Activated gamma-delta T cell treated with Interleukin-2 at 50 U/mL for 16 hours (primary cell): ENCODE measurements at regions not wholly inside any gene's neighbourhood (a gene's known extent, or its start where the extent isn't known, plus 50 kb on each side); places are given as distances from the start of the nearest gene placed in this dataset.
"Not testable (repeated sequence)": the region's sequence is repeated elsewhere in the genome, so short reads cannot be mapped to it uniquely, and the experiment has no call there.

Experiments
- DNase-seq: peaks from one replicate; pipeline ENCODE4 v3.0.0-alpha.2; 2020

DNA sequence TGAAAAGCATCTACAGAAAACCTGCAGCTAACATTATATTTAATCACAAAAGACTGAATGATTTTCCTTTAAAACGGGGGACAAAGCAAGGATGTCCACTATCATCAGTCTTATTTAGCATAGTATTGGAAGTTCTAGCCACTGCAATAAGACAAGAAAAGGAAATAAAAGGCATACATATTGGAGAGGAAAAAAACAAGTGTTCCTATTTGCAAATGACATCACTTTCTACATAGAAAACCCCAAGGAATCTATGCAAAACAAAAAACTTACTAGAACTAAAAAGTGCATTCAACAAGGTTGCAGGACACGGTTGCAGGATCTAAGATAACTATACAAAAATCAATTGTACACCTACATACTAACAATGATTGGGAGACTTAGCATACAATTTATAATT, 101.6 kb upstream of the MEF2A start:
- no peak for DNase-seq

DNA sequence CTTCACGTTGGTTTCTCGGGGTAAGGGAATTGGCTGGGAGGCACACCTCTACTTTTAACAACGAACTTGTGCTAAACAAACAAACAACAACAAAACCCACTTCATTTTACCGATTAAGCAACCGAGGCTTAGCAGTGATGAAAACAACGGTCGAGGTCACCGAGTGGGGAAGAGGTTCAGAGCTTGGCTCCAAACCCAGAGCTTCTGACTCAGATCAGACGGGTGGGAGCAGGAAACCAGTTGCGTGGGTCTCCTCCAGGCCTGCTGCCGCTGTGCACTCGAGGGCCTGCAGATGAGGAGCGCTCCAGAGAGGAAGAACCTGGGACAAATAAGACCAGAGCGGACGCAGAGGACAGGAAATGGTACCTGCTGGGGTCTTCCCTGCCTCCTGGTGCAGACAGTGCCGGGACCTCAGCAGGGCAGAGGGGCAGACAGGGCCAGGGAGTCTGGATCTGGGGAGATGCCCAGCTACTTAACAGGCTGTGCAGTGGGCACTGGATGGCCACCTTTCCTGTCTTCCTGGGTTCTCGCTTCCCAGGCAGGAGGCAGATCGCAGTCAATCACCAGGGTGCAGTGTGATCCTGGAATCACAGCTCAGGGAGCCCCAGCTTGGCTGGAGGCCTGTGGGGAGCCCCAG, 99.0 kb upstream of the MEF2A start:
- DNase-seq, result no peak

DNA sequence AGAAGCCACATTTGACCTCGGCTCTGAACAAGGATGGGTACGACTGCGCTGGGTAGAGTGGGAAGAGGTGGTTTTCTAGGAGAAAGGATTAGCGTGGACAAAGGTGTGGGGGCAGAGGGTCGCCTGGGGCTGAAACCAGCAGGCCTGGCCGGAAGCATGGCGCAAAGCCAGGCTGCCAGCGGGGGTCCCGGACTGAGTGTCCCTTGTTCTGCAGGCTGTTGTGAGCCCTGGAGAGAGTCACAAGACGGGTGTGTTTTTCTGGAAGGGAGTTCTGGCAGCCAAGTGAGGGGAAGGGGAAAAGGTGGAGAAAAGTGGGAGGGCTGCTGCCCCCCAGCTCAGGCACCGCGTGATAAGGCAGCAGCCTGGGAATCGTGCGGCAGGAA, 98.5 kb upstream of the MEF2A start:
- no peak for DNase-seq

DNA sequence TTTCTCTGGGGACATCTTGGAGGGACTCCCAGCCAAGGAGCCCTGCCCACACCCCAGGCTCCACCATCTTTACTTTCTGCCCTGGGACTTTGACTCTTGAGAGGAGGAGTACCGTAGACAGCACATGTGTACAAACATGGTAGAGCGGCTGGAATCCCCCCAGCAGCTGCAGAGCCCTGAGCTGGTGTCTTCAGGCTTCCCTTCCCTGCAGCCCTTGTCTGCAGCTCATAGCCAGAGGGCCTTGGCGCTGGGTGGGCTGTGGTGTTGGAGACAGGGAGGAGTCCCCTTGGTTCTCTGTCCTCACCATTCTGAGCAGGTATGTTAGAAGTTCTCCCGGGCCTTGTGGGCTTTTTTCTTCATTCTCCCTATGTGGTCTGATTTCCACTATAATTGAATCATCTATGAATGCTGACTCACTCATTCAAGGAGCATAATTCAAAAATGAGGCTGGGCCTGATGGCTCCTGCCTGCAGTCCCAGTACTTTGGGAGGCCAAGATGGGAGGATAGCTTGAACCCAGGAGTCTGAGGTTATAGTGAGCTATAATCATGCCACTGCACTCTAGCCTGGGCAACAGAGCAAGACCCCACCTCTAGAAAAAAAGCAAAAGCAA, 97.8 kb upstream of the MEF2A start:
- no peak for DNase-seq

DNA sequence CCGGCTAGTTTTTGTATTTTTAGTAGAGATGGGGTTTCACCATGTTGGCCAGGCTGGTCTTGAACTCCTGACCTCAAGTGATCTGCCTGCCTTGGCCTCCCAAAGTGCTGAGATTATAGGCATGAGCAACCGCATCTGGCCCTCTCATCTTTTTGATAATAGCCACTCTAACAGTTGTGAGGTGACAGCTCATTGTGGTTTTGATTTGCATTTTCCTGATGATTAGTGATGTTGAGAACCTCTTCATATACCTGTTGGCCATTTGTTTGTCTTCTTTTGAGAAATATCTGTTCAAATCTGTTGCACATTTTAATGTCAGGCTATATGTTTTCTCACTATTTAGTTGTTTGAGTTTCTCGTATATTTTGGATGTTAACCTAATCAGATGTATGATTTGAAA, 95.6 kb upstream of the MEF2A start:
- not testable (repeated sequence) for DNase-seq

DNA sequence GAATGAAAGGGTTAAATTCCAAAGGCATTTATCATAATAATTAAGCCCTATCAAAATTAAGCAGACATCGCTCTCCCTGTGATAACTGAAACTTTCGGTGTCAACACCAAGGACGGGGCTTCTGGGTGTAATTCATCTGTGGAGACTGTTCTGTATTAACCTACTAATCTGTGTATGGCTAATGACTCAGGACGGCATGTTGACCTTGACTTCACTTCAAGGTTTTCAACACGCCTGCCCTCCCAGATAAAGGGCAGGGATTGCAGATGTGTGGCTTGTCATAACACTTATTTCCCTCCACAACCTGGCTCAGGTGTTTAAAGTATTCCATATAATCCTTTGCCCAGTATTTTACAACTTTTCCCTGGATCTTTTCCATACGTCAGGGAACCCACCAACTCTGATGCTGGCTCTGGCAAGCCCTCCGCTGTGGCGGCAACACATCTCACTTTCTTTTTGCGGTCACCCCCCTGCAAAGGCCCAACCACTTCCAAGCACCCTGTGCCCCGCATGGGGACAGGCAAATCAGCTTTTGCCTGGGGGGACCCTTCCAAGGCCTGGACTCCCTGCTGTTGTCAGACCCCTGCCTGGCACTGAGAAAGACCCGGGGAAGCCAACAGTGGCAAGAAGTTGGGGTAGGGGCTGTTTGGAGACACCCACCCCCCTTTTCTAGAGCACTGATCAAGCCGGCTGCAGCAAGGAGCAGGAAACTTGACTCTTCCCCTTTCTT, 93.2 kb upstream of the MEF2A start:
- no peak for DNase-seq

DNA sequence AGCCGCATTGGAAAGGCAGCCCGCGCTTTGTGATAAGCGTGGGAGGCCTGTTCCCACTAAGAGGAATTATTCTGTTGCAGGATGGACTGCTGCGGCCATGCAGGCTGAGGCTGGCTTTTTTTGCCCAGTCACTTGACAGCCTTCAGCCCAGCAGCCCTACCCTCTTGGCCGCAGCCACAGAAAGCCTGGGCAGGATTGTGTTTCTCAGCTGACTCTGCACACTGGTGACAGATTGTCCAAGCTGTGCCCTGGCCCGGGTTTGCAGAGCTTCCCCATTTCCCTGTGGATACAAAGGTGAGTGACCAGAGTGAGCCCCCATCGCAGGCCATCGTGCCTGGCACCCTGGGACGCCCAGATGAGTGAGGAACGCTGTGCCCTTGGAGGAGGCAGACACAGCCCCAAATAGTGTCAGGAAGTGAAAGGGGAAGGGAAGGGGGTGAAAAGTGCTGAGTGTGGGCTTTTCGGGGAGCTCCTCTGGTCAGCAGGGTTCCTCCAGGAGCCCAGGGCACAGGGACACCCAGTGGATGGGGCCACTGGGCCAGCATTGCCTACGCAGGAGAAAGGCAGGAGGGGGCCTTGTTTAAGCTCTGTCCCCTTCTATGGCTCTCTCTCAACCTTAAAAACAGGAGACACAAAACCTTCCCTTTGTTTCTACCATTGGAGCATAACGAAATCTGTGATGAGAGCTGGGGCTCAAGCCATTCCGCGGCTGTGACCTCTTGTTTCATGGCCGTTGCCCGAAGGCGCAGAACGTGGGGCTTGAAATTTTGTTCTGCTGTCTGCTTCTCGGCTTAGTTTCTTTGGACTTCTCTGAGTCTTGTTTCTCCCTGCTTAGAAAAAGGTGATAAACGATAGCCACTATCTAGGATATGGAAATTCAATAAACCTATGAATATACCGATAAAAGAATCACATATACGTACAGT, 91.5 kb upstream of the MEF2A start:
- no peak for DNase-seq

DNA sequence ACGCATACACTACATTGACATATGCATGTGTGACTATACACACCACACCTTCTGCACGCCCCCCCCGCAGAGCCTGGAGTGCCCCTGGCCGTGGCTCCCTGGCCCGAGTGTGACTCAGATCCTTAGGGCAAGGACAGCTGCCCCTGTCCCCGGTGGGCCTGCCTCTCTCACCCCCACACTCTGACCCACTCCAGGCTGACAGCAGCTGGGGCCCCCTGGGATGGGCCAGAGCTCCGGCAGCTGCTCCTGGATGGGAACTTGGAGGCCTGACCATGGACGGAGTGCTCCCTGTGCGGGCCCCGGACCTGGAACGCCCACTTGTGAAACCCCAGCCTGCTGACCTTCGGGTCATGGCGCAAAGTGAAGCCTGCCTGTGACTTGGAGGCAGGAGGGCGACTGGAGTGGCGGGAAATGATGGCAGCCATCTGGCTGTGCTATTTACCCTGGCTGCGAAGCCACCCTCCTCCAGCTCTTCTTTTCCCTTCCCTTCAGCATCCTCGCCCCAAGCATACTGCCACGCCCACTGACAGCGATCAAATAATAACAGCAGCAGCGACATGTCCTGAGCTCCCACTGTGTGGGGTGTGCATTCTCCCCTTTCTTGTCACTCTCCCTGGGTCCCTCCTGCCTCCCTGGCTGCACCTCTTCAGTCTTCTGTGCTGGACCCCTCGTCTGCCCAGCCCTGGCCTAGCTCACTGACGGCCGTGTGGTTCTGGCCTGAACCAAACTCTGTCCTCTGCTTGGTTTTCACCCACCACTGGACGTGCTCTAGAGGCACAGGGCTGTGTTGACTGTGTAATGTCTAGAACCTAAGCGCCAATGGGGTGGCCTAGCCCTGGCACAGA, 90.7 kb upstream of the MEF2A start:
- DNase-seq, result no peak

DNA sequence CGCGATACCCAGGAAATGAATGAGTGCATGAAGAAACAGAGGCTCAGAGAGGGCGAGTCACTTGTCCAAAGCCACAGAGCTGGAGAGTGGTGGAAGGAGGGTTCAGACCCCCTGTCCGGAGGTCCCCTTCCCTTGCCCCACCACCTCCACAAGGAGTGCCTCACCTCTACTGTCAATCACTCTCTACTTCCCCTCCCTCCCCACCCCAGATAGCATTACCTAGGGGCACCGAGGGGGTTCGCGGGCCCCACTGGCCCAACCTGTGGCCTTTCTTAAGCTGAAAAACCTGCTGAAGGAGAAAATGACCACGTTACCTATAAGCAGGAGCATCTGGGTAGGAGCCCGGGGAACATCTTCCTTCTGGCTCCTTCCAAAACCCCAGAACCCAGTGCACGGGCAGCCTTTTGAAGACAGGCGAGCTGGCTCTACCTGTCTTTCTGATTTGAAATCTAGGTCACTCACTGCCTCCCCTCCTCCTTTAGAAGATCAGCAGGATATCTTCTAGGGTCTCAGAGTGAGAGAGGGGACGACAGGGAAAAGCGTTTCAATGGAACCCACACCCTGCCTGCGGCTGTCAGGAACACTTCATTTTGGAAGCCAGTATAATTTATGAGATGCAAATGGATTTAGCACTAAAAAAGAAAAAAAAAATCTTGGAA, 89.9 kb upstream of the MEF2A start:
- no peak for DNase-seq

DNA sequence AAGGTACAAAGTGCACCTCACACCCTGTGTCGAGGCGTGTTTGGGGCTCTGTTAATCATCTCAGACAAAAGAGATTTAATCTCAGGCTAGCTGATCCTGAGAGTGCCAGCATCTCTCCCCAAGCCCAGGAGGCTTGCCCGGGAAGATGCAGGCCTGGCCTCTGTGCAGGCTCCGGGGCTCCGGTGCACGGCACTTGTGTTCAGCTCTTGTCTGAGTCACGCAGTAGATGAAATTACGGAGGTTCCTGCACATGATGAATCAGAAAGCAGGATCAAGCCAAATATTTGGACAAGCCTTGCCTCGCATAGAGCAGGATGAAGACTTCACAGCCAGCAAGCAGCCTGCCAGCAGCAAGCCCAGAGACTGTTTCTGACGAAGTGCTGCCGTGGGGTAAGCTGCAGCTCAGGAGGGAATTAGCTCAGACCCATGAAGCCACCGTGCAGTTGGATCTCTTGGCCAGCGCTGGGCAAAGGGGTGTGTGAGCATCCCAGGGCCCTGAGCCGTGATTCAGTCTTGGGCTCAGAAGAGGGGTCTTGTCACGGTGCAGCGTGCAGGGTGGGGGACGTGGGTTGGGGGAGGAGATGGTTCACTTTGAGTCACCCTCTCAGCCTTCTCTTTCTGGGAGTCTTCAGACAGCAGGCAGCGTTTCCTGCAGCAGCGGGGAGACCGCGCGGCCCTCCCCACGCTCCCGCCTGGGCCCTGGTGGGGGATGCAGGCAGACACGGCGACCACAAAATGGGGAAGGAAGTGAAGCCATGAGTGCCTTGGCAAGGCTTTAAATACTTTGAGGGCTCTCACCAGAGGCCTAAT, 89.2 kb upstream of the MEF2A start:
- DNase-seq, result peak; percentile 31

DNA sequence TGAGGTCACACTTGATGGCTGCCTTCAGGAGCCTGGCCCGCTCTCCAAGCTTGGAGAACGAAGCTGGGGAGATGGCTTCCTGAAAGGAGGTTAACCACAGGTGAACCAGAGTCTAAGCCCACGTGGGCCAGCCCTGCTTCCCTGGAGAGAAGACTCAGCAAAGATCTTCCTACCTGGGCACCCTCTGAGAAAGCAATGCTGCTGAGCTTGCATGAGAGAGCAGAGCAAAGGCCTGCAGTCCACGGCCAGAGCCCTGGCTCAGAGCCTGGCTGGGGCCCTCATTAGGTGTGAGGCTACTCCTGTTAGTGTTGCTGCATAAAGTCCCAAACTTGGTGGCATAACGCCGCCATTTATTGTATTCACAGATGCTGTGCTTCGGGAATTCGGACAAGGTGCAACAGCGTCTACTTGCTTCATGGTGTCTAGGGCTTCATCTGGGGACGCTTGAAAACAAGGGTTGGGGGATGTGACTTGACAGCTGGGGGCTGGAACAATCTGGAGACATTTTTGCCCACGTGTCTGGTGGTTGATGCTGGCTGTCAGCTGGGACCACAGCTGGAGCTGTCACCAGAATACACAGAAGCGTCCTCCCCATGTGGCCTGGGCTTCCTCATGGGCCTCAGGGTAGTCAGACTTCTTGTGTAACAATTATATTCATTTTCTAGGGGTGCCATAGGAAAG, 87.9 kb upstream of the MEF2A start:
- no peak for DNase-seq

DNA sequence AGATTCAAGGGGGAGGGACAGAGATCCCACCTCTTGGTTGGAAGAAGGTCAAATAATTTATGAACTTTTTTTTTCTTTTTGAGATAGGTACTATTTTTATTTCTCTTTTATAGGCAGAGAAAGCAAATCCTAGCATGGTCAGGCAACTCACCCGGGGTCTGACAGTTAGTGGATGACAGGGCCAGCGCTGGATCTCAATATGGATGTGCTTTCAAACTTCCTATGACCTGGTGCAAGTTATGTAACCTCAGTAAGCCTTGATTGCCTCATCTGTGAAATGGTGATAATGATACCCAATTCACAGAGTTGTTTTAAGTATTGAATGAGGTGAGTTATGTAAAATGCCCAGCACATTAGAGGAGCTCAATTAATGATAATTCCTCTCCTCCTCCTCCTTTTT, 86.8 kb upstream of the MEF2A start:
- DNase-seq, result no peak

DNA sequence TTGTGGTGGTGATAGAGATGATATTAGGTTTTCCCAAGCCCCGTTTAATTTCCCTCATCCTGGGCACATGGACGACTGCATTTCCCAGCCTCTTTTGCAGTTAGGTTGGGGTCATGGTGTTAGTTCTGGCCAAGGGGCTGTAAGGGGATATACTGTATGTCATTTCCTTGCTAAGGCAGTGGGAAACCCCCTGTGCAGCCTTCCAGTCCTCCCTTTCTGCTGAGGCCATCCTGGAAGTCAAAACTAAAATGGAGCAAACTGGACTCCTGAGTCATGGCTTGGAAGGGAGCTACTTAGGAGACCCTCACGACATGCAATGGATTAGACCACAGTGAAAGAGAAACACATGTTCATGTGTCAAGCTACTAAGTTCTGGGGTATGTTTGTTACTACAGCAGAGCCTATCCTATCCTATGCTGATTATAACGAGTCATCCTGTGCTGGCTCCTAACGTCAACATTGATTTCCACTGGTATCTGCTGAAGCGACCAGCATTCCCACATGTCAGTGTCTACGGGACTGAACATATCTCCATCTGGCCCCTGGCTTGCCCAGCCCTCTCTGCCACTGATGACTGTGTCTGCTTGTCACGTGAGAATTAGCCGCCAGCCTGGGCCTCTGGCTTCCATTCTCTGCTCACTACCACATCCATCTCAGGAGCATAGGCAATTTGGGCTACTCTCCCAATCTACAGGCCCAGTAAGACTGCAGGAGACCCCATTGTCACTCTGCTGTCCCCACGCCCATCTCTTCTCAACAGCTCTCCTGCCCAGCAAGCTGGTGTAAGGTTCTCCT, 85.6 kb upstream of the MEF2A start:
- no peak for DNase-seq

DNA sequence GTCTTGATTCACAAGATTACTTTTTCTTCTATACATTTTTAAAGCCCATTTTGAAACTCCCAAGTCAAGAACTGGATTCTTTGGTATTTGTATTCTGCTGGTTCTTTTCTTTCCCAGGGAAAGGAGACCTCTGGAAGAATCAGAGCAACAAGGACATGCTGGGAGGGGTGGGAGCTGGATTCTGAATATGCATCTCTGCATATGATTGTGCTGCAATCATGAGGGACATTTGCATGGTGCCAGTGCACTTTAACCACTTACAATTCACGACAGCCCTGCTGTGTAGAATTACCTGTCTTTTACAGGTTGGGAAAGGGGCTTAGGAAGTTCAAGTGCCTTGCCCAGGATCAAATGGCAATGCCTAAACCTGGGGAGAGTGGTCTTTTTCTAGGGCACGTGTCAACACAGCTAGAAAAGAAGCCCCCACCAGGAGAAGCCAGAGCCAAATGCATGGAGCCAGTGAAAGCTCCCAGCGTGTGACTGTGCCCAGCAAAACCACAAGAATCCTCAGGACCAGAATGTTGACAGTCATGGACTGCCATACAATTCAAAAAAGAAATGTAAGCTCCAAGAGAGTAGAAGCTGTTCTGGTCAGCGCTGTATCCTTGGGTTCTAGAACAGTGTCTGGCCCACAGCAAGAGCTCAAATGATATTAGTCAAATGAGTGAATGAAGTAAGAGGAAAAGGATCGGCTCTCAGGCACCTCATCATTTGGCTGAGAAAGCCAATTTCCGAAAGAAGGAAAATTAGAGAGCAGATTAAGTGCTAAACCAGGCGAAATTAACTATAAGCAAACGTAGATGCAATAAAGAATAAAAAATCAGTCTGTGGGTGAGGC, 84.5 kb upstream of the MEF2A start:
- no peak for DNase-seq

DNA sequence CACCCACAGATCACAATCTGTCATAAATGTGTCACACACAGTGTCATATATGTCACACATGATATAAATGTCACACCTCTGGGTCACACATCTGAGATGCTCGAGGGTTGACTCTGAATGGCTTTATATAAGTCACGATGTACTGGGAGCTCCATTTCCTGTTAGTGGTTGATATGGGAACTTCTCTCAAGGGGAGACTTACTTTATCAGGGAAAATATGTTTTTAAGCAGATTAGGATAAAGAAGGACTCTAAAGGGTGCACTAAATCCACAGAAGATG, 83.9 kb upstream of the MEF2A start:
- DNase-seq, result no peak

DNA sequence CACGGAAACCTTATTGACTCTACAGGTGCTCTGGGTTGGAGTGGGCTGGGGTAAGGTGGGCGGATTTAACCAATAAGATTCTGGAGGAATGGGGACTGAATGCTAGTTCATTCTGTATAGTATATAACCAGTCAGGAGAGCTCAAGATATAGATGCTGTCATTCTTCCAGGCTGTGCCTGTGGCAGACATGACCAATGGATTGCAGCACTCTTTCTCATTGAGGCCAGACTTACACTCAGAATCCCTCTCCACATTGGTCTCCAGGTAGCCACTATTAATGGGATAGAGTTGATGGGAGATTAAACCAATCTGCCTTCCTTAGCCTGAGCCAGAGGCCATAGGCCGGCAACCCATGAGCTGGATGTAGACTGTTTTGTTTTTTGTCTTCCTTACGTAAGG, 82.8 kb upstream of the MEF2A start:
- DNase-seq, result no peak

DNA sequence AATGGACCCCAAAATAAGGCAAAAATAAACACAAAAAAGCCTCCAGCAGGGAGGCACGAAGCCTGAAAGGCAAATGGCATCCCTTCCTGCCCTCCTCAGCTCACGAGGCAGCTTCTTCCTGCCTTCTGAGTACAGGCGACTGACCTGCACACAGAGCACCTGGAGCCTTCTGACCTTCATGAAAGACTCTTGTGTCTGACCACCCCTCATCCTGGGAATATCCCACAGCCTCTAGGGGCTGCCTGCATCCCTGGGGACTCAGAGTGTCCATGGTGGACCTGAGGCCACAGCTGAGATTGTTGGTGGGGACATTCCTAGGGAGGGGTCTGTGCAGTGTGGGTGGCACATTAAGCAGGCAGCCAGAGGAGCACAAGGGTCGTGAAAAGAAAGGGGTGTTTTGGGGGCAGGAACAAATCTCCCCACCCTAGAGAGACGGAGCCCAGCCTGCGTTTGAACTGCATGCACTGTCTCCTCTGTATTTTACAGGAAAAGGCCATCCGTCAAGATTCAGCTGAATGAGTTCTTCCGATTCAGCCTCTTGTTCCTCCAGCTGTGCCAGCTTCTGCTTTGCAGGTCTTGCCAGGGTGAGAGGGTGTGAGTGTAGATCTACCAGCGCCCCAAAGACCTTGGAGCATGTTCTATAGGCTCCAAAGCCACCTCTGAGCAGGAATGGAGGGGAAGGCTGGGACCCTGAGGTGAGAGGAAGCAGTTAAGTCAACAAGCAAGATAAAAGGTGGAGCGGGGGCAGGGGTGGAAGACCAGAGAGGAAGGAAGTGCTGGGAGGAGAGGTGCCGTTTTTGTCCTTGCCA, 80.4 kb upstream of the MEF2A start:
- DNase-seq, result no peak

DNA sequence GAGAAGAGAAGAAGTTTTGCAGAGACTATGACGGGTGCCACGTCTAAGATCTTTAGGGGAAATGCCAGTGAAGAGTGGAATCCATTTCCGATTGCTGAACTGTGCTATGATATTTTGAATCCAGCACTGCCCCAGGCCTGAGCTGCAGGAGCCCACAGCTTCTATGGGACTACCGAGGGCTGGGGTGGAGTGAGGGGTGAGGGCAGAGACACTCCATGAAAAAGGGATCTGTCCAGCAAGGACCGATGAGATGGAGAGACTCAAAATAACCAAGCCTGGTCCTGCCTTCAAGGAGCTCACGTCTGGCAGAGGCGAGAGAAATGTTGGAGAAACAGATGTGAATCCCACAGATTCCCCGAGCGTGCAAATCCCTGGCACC, 79.8 kb upstream of the MEF2A start:
- DNase-seq, result no peak
